PC-9 (cell line): ENCODE measurements at regions not wholly inside any gene's neighbourhood (a gene's known extent, or its start where the extent isn't known, plus 50 kb on each side); places are given as distances from the start of the nearest gene placed in this dataset.
"Not testable (repeated sequence)": the region's sequence is repeated elsewhere in the genome, so short reads cannot be mapped to it uniquely, and the experiment has no call there.

Experiments
- BruUV-seq: library from RNA; stranded (reverse); fragments of 400-500 nt; replicated peaks from 2 replicates; lab custom pipeline; 2021; lab: Mats Ljungman, UMichigan
- CTCF ChIA-PET: fragments of 300-600 bp; sonication (Branson Sonifier 250); formaldehyde crosslinking; loops from one replicate; lab custom pipeline; 2022; ENCODE audit warnings: antibody characterized with exemption; lab: Charles Lee
- POLR2A ChIA-PET: fragments of 300-600 bp; sonication (Branson Sonifier 250); formaldehyde crosslinking; loops from one replicate; lab custom pipeline; 2022; ENCODE audit warnings: antibody characterized with exemption; ENCODE audit not compliant: unreplicated experiment; lab: Charles Lee
- DNase-seq, 2 experiments: peaks; one replicate each; pipeline versions ENCODE4 v3.0.0 to v3.0.0-alpha.2; 2015 to 2022; ENCODE audit warnings: mixed read lengths in 1 of 2
- H2AFZ ChIP-seq: fragments of 200-600 bp; sonication (generic); 2 replicates; pipeline ENCODE4 v1.8.1; 2017; ENCODE audit warnings: antibody characterized with exemption
- H3F3A ChIP-seq: fragments of 200-600 bp; sonication (generic); 2 replicates; pipeline ENCODE4 v1.8.1; 2017; ENCODE audit warnings: antibody characterized with exemption, mild to moderate bottlenecking, low read depth; ENCODE audit not compliant: insufficient read depth
- H3K27ac ChIP-seq: fragments of 200-600 bp; sonication (generic); 2 replicates; pipeline ENCODE4 v1.6.1; 2016; ENCODE audit warnings: mixed run types
- H3K27me3 ChIP-seq: fragments of 200-600 bp; sonication (generic); 2 replicates; pipeline ENCODE4 v1.6.1; 2016; ENCODE audit warnings: low read depth, mixed run types; ENCODE audit not compliant: insufficient read depth
- H3K36me3 ChIP-seq: fragments of 200-600 bp; sonication (generic); 2 replicates; pipeline ENCODE4 v1.6.1; 2016; ENCODE audit warnings: low read depth, mixed run types
- H3K4me1 ChIP-seq: fragments of 200-600 bp; sonication (generic); replicated peaks from 2 replicates; pipeline ENCODE4 v1.6.1; 2016; ENCODE audit warnings: mixed run types; ENCODE audit not compliant: insufficient read depth
- H3K4me2 ChIP-seq: fragments of 200-600 bp; sonication (generic); 2 replicates; pipeline ENCODE4 v1.6.1; 2017; ENCODE audit warnings: mixed run types
- H3K4me3 ChIP-seq: fragments of 200-600 bp; sonication (generic); 2 replicates; pipeline ENCODE4 v1.6.1; 2016; ENCODE audit warnings: mixed run types
- H3K79me2 ChIP-seq: fragments of 200-600 bp; sonication (generic); 2 replicates; pipeline ENCODE4 v1.6.1; 2017; ENCODE audit warnings: low read depth, mixed run types
- H3K9me2 ChIP-seq: fragments of 200-600 bp; sonication (generic); 2 replicates; pipeline ENCODE4 v1.8.1; 2017; ENCODE audit warnings: mild to moderate bottlenecking; ENCODE audit not compliant: insufficient read depth
- H3K9me3 ChIP-seq: fragments of 200-600 bp; sonication (generic); 2 replicates; pipeline ENCODE4 v1.8.1; 2016; ENCODE audit warnings: low read depth; ENCODE audit not compliant: insufficient read depth
- H4K20me1 ChIP-seq: fragments of 200-600 bp; sonication (generic); 2 replicates; pipeline ENCODE4 v1.8.1; 2017; ENCODE audit not compliant: insufficient read depth
- EZH2 ChIP-seq: fragments of 200-600 bp; sonication (generic); IDR thresholded peaks from 2 replicates; pipeline ENCODE4 v1.8.0; 2017; ENCODE audit warnings: antibody characterized with exemption, low read depth
- intact Hi-C: fragments of 100-400 bp; cut with micrococcal nuclease; formaldehyde crosslinking; loops from one replicate; pipeline ENCODE4 v1.10.0; 2022; ENCODE audit not compliant: unreplicated experiment
- TF ChIP-seq, protein P1 (sequence below): fragments of 200-600 bp; sonication (generic); conservative IDR thresholded peaks from 2 replicates; pipeline ENCODE4 v1.6.1; 2017; ENCODE audit warnings: mixed run types, antibody characterized with exemption, mild to moderate bottlenecking, moderate library complexity

- no peaks in the 10 kb centered on the region for H3K9me2 ChIP-seq
- intact Hi-C loops, result no loop called here
- H3K9me3 ChIP-seq, result no peaks in the 10 kb centered on the region
- H3F3A ChIP-seq, result no peaks in the 10 kb centered on the region
- DNase-seq, result no peak
- H3K79me2 ChIP-seq, result no peaks in the 10 kb centered on the region
- H3K27ac ChIP-seq, result no peak overlapping the region
- no peak overlapping the region for H3K4me2 ChIP-seq
- ChIA-PET CTCF (no interaction called here), POLR2A (no interaction called here)
- no peaks in the 10 kb centered on the region for H4K20me1 ChIP-seq
- no peaks in the 10 kb centered on the region for H3K27me3 ChIP-seq
- no TSS peak for BruUV-seq
- no peak overlapping the region for H2AFZ ChIP-seq
- H3K4me3 ChIP-seq, result no peak overlapping the region
- no peaks in the 10 kb centered on the region for H3K36me3 ChIP-seq
- TF ChIP-seq EZH2, result no peak
- TF ChIP-seq, protein P1, sequence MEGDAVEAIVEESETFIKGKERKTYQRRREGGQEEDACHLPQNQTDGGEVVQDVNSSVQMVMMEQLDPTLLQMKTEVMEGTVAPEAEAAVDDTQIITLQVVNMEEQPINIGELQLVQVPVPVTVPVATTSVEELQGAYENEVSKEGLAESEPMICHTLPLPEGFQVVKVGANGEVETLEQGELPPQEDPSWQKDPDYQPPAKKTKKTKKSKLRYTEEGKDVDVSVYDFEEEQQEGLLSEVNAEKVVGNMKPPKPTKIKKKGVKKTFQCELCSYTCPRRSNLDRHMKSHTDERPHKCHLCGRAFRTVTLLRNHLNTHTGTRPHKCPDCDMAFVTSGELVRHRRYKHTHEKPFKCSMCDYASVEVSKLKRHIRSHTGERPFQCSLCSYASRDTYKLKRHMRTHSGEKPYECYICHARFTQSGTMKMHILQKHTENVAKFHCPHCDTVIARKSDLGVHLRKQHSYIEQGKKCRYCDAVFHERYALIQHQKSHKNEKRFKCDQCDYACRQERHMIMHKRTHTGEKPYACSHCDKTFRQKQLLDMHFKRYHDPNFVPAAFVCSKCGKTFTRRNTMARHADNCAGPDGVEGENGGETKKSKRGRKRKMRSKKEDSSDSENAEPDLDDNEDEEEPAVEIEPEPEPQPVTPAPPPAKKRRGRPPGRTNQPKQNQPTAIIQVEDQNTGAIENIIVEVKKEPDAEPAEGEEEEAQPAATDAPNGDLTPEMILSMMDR, result no peak
- no peaks in the 10 kb centered on the region for H3K4me1 ChIP-seq
Observed at GRCh38 chr3:20837676-20838302, 651.8 kb upstream of the SGO1 start.

GRCh38 chr3:20836801-20837200 lies 650.8 kb upstream of the SGO1 start:
- BruUV-seq, result no TSS peak
- CTCF ChIA-PET, result no interaction called here

GRCh38 chr3:20832963-20833362 lies 647.0 kb upstream of the SGO1 start:
- DNase-seq, result no peak
- H3K9me2 ChIP-seq, result no peaks in the 10 kb centered on the region
- no TSS peak for BruUV-seq
- H4K20me1 ChIP-seq, result 0 out of 2 replicates have a peak, but pooled peaks cover 3% of the 10 kb centered on the region
- no peak for TF ChIP-seq EZH2
- TF ChIP-seq, protein P1, result no peak
- no peak overlapping the region for H3K27ac ChIP-seq
- H3K27me3 ChIP-seq, result no peaks in the 10 kb centered on the region
- CTCF ChIA-PET, result no interaction called here
- H3K4me3 ChIP-seq, result no peak overlapping the region
- intact Hi-C loops, result no loop called here
- no peaks in the 10 kb centered on the region for H3F3A ChIP-seq
- no peaks in the 10 kb centered on the region for H3K36me3 ChIP-seq
- H3K79me2 ChIP-seq, result no peaks in the 10 kb centered on the region
- H3K9me3 ChIP-seq, result no peaks in the 10 kb centered on the region
- POLR2A ChIA-PET, result no interaction called here
- H3K4me2 ChIP-seq, result no peak overlapping the region
- no peak overlapping the region for H2AFZ ChIP-seq
- no peaks in the 10 kb centered on the region for H3K4me1 ChIP-seq

More at GRCh38 chr3:20836801-20837200, 650.8 kb upstream of the SGO1 start:
- Histone ChIP-seq H2AFZ (no peak overlapping the region), H3K27ac (no peak overlapping the region), H3K27me3 (no peaks in the 10 kb centered on the region), H3K79me2 (no peaks in the 10 kb centered on the region), H3K9me3 (no peaks in the 10 kb centered on the region), H3K9me2 (no peaks in the 10 kb centered on the region), H3K36me3 (no peaks in the 10 kb centered on the region), H3K4me1 (no peaks in the 10 kb centered on the region), H4K20me1 (no peaks in the 10 kb centered on the region), H3K4me3 (no peak overlapping the region), H3K4me2 (no peak overlapping the region), H3F3A (no peaks in the 10 kb centered on the region)
- DNase-seq, result no peak
- intact Hi-C loops, result no loop called here
- POLR2A ChIA-PET, result no interaction called here
- TF ChIP-seq EZH2, result no peak

- H3K4me2 ChIP-seq, result no peak overlapping the region
- no peaks in the 10 kb centered on the region for H3K9me2 ChIP-seq
- H2AFZ ChIP-seq, result no peak overlapping the region
- ChIA-PET POLR2A (no interaction called here), CTCF (no interaction called here)
- H3K4me1 ChIP-seq, result no peaks in the 10 kb centered on the region
- H3K27me3 ChIP-seq, result no peaks in the 10 kb centered on the region
- no peaks in the 10 kb centered on the region for H4K20me1 ChIP-seq
- intact Hi-C loops, result no loop called here
- DNase-seq, result no peak
- BruUV-seq, result no TSS peak
- H3K4me3 ChIP-seq, result no peak overlapping the region
- no peak overlapping the region for H3K27ac ChIP-seq
- no peaks in the 10 kb centered on the region for H3K79me2 ChIP-seq
- no peaks in the 10 kb centered on the region for H3K36me3 ChIP-seq
- TF ChIP-seq EZH2, result no peak
- TF ChIP-seq, protein P1, result no peak
- H3K9me3 ChIP-seq, result no peaks in the 10 kb centered on the region
- no peaks in the 10 kb centered on the region for H3F3A ChIP-seq
Observed at GRCh38 chr3:20822251-20822650, 636.2 kb upstream of the SGO1 start.

DNA sequence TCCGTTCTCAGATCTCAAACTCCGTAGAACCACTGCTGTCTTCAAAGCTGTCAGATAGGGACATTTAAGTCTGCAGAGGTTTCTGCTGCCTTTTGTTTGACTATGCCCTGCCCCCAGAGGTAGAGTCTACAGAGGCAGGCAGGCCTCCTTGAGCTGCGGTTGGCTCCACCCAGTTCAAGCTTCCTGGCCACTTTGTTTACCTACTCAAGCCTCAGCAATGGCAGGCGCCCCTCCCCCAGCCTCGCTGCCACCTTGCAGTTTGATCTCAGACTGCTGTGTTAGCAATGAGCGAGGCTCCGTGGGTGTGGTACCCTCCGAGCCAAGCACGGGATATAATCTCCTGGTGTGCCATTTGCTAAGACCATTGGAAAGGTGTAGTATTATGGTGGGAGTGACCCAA lies 634.9 kb upstream of the SGO1 start:
- H3K9me3 ChIP-seq, H3K27ac ChIP-seq, BruUV-seq, H3K27me3 ChIP-seq, H3K79me2 ChIP-seq, H3F3A ChIP-seq, H2AFZ ChIP-seq, intact Hi-C loops, H3K9me2 ChIP-seq, H3K4me2 ChIP-seq, H3K4me3 ChIP-seq, H3K4me1 ChIP-seq, CTCF ChIA-PET, H3K36me3 ChIP-seq, H4K20me1 ChIP-seq, DNase-seq: not testable (repeated sequence)
- POLR2A ChIA-PET, result interaction anchor here (0.5 kb wide), 1 partner anchor 116 kb away, joined by 3 read pairs; no protein-coding TSS in a partner anchor
